Spinal cord (tissue), 9 donors: ENCODE measurements at regions not wholly inside any gene's neighbourhood (a gene's known extent, or its start where the extent isn't known, plus 50 kb on each side); places are given as distances from the start of the nearest gene placed in this dataset.

Experiments
- DNase-seq, 6 donors: peaks; one replicate each; pipeline versions ENCODE4 v3.0.0 to v3.0.0-alpha.2; 2013 to 2015; ENCODE audit warnings: low spot score in 6 of 6, low read depth in 4 of 6
- H3K27ac ChIP-seq: one replicate; pipeline ENCODE4 v1.5.1; 2013; ENCODE audit warnings: low read depth, low read length, control low read depth
- H3K27me3 ChIP-seq: one replicate; pipeline ENCODE4 v1.6.1; 2013; ENCODE audit warnings: low read length; ENCODE audit not compliant: control insufficient read depth, insufficient read depth
- H3K36me3 ChIP-seq: one replicate; pipeline ENCODE4 v1.6.1; 2013; ENCODE audit warnings: low read length; ENCODE audit not compliant: control insufficient read depth, insufficient read depth
- H3K4me1 ChIP-seq: one replicate; pipeline ENCODE4 v1.6.1; 2013; ENCODE audit warnings: low read length; ENCODE audit not compliant: control insufficient read depth, insufficient read depth
- H3K4me3 ChIP-seq: one replicate; pipeline ENCODE4 v1.5.1; 2013; ENCODE audit warnings: low read depth, low read length, control low read depth
- H3K9me3 ChIP-seq: one replicate; pipeline ENCODE4 v1.6.1; 2013; ENCODE audit warnings: low read length; ENCODE audit not compliant: control insufficient read depth, insufficient read depth
- WGBS: methylation state at CpG from one replicate; pipeline ENCODE4 v1.1.5; 2013; ENCODE audit warnings: missing lambda C conversion rate; ENCODE audit not compliant: insufficient coverage; 5-methylcytosine and 5-hydroxymethylcytosine counted together
- donor health status: healthy.

- WGBS: 80% methylated on average over 1 of the region's 2 CpGs
- no peak overlapping the region for H3K4me3 ChIP-seq
- H3K36me3 ChIP-seq: no peaks in the 10 kb centered on the region
- no peak overlapping the region for H3K27ac ChIP-seq
- H3K27me3 ChIP-seq: no peaks in the 10 kb centered on the region
- H3K9me3 ChIP-seq: no peaks in the 10 kb centered on the region
- DNase-seq: no peak
- H3K4me1 ChIP-seq: no peaks in the 10 kb centered on the region
Measured at GRCh38 chr3:95707268-95707667, 1107.1 kb upstream of the EPHA6 start.

DNA sequence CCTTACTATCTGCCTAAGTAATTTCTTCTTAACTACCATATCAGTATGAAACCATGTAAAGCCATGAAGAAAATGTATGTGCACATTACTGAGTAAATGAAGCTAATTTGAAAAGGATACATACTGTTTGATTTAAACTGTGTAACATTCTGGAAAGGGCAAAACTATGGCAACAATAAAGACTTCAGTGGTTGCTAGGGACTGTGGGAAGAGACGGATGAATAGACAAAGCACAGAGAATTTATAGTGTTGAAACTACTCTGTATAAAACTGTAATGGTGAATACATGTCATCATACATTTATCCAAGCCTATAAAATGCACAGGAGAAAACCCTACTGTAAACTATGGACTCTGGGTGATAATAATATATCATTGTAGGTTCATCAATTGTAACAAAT lies 1103.7 kb upstream of the EPHA6 start:
- WGBS: no CpG with 5 or more reads among the region's 1 CpG
- H3K27me3 ChIP-seq: no peaks in the 10 kb centered on the region
- no peaks in the 10 kb centered on the region for H3K36me3 ChIP-seq
- no peaks in the 10 kb centered on the region for H3K9me3 ChIP-seq
- H3K4me1 ChIP-seq: no peaks in the 10 kb centered on the region
- no peak overlapping the region for H3K4me3 ChIP-seq
- no peak overlapping the region for H3K27ac ChIP-seq
- DNase-seq: peak in 2 of 6 donors; percentile 8 to 42

DNA sequence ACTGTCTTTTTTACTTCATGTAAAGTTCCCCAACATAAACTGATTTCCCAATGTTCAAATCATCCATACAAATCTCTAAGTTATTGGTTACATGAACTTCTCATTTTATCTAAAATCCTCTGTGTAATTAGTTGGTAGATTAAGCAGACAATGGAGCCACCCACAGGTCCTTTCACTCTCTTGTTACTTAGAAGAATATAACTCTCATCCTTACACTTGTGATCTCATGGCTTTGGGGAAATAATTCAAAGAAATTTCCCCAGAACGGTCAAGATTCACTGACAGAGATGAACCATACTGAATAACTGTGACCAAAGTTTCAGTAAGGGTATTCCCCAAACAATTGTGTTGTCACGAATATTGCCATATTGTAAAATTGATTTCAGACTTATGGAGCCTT lies 1102.6 kb upstream of the EPHA6 start:
- Histone ChIP-seq H3K27ac (no peak overlapping the region), H3K4me3 (no peak overlapping the region), H3K4me1 (no peaks in the 10 kb centered on the region), H3K36me3 (no peaks in the 10 kb centered on the region), H3K27me3 (no peaks in the 10 kb centered on the region), H3K9me3 (no peaks in the 10 kb centered on the region)
- 60% methylated on average over 1 of the region's 2 CpGs for WGBS
- no peak for DNase-seq

DNA sequence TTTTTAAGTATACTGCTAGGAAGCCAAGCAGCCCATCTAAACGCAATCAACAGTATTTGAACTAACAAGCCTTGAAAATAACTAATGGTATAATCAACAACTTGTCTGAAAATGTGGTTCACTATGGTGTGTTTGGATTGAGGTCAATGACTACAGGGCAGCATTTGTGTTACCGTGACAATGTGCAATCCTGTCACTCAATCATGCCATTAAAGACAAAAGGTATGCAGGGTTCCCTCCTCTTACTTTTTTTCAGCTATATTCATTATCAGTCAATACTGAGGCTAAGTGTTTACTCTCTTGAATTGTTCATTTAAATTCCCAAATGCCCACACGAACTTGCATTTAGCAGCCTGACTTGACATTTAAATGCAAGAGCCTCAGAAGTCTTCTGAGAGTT lies 1099.3 kb upstream of the EPHA6 start:
- no peaks in the 10 kb centered on the region for H3K9me3 ChIP-seq
- no peak overlapping the region for H3K4me3 ChIP-seq
- H3K36me3 ChIP-seq: no peaks in the 10 kb centered on the region
- no peak overlapping the region for H3K27ac ChIP-seq
- no peaks in the 10 kb centered on the region for H3K27me3 ChIP-seq
- DNase-seq: no peak
- H3K4me1 ChIP-seq: no peaks in the 10 kb centered on the region
- WGBS: no CpG with 5 or more reads among the region's 3 CpGs

- Histone ChIP-seq H3K4me1 (no peaks in the 10 kb centered on the region), H3K27me3 (no peaks in the 10 kb centered on the region), H3K9me3 (no peaks in the 10 kb centered on the region), H3K27ac (no peak overlapping the region), H3K36me3 (no peaks in the 10 kb centered on the region), H3K4me3 (no peak overlapping the region)
- DNase-seq: no peak
Measured at GRCh38 chr3:95717048-95717447, 1097.3 kb upstream of the EPHA6 start.

DNA sequence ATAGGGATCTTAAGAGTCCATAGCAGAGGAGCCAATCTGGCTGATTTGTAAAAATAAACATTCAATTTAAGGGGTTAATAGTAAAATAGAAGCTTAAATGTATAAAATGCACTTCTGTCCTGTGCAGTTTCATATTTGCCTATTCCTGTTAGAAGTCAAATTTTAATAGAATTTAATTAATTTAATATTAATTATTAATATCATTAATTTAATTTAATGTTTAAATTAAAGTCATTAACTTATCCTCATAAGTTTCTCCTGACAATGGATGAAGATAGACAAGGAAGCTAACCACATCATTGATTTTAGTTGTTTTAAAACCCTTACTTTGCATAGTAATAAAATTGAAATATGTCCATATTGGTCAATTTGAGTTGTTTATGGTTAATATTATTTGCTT lies 1096.2 kb upstream of the EPHA6 start:
- H3K4me1 ChIP-seq: no peaks in the 10 kb centered on the region
- H3K9me3 ChIP-seq: no peaks in the 10 kb centered on the region
- no peak for DNase-seq
- H3K27me3 ChIP-seq: no peaks in the 10 kb centered on the region
- H3K36me3 ChIP-seq: no peaks in the 10 kb centered on the region
- no peak overlapping the region for H3K4me3 ChIP-seq
- no peak overlapping the region for H3K27ac ChIP-seq

GRCh38 chr3:95719481-95719880 lies 1094.9 kb upstream of the EPHA6 start:
- WGBS: no CpG with 5 or more reads among the region's 4 CpGs
- Histone ChIP-seq H3K27ac (no peak overlapping the region), H3K4me3 (no peak overlapping the region), H3K9me3 (no peaks in the 10 kb centered on the region), H3K36me3 (no peaks in the 10 kb centered on the region), H3K4me1 (no peaks in the 10 kb centered on the region), H3K27me3 (no peaks in the 10 kb centered on the region)
- no peak for DNase-seq

GRCh38 chr3:95721938-95722337 lies 1092.5 kb upstream of the EPHA6 start:
- Histone ChIP-seq H3K4me1 (no peaks in the 10 kb centered on the region), H3K27ac (no peak overlapping the region), H3K9me3 (no peaks in the 10 kb centered on the region), H3K4me3 (no peak overlapping the region), H3K27me3 (no peaks in the 10 kb centered on the region), H3K36me3 (no peaks in the 10 kb centered on the region)
- no CpG with 5 or more reads among the region's 2 CpGs for WGBS
- peak in 1 of 6 donors; percentile 20 for DNase-seq

GRCh38 chr3:95725770-95726169 lies 1088.6 kb upstream of the EPHA6 start:
- Histone ChIP-seq H3K27me3 (no peaks in the 10 kb centered on the region), H3K4me1 (no peaks in the 10 kb centered on the region), H3K36me3 (no peaks in the 10 kb centered on the region), H3K27ac (no peak overlapping the region), H3K4me3 (no peak overlapping the region), H3K9me3 (no peaks in the 10 kb centered on the region)
- DNase-seq: no peak
- no CpG with 5 or more reads among the region's 1 CpG for WGBS

DNA sequence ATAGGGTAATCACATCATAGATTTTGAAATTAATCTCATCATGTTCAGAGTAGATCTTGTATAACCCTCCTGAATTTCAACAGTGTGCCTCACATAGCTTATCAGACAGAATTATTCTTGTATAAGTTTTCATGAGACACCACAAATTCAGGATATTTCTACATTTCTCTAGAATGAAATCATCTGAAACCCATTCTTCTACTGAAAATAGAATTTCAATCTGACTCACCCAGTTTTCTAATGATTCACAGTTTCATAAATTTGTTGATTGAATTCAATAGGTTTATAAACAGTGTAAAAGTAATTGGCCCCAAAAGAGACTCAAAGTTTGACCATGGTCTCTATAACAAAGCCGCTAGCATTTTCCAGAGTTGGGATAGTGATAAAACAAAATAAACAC lies 1082.6 kb upstream of the EPHA6 start:
- no peaks in the 10 kb centered on the region for H3K36me3 ChIP-seq

DNA sequence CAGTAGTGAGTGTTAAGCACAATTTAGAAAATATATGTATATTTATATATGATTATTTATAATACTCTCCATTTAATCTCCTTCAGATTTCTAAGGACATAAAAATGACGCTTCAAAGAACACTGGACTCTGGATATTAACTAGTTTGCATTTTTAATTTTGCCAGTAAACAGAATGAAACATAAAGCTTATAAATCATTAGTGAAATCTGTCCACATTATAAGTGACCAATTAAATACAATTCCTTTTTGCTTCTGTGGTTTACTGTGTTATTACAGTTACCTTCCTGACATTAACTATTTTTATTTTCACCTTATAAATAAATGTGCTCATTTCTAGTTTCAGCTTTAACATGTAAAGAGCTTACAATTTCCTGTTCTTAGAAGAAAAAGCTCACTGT lies 1081.1 kb upstream of the EPHA6 start:
- H3K27ac ChIP-seq: no peak overlapping the region
- H3K4me3 ChIP-seq: no peak overlapping the region
- no peaks in the 10 kb centered on the region for H3K27me3 ChIP-seq
- H3K9me3 ChIP-seq: no peaks in the 10 kb centered on the region
- no peaks in the 10 kb centered on the region for H3K4me1 ChIP-seq
- H3K36me3 ChIP-seq: no peaks in the 10 kb centered on the region
- no CpG with 5 or more reads among the region's 1 CpG for WGBS
- DNase-seq: no peak

More for the DNA sequence above, 1082.6 kb upstream of the EPHA6 start:
- no peaks in the 10 kb centered on the region for H3K9me3 ChIP-seq
- H3K27me3 ChIP-seq: no peaks in the 10 kb centered on the region
- no peak for DNase-seq
- H3K4me3 ChIP-seq: no peak overlapping the region
- no CpG with 5 or more reads among the region's 1 CpG for WGBS
- H3K27ac ChIP-seq: no peak overlapping the region
- no peaks in the 10 kb centered on the region for H3K4me1 ChIP-seq
